ENCODE measurements at regions not wholly inside any gene's neighbourhood (a gene's known extent, or its start where the extent isn't known, plus 50 kb on each side); places are given as distances from the start of the nearest gene placed in this dataset.

- no peak for TF ChIP-seq CTCF (conservative IDR thresholded peaks at IDR 0.05; ENCODE audit: low read depth, low read length)
- TF ChIP-seq EZH2 (IDR thresholded peaks at IDR 0.05; ENCODE audit: low read length, unreplicated experiment) = no peak
These were observed 88.3 kb upstream of the FOXF1 start for GRCh38 chr16:86421995-86422394.

Data from PC-3 (cell line).